GM21390 (cell line): ENCODE measurements at regions not wholly inside any gene's neighbourhood (a gene's known extent, or its start where the extent isn't known, plus 50 kb on each side); places are given as distances from the start of the nearest gene placed in this dataset.

Source experiments
- ATAC-seq: cut with Tn5 transposase; IDR thresholded peaks from one replicate; pipeline ENCODE4 v1.9.1; 2021; ENCODE audit not compliant: unreplicated experiment

GRCh38 chr22:49570032-49570848 lies 257.4 kb downstream of the BRD1 start:
- no peak for ATAC-seq

- ATAC-seq = no peak
Observed at GRCh38 chr22:49569286-49570031, 258.2 kb downstream of the BRD1 start.

- no peak for ATAC-seq
Observed at GRCh38 chr22:49568751-49569285, 258.9 kb downstream of the BRD1 start.

GRCh38 chr22:49567899-49568750 lies 259.5 kb downstream of the BRD1 start:
- ATAC-seq = no peak

GRCh38 chr22:49566693-49567092 lies 261.0 kb downstream of the BRD1 start:
- no peak for ATAC-seq

- no peak for ATAC-seq
Observed at GRCh38 chr22:49566141-49566541, 261.5 kb downstream of the BRD1 start.

GRCh38 chr22:49565516-49565855 lies 262.2 kb downstream of the BRD1 start:
- no peak for ATAC-seq

GRCh38 chr22:49564666-49565515 lies 262.8 kb downstream of the BRD1 start:
- ATAC-seq = no peak

- ATAC-seq = no peak
Observed at GRCh38 chr22:49564054-49564453, 263.6 kb downstream of the BRD1 start.

- ATAC-seq = no peak
Observed at GRCh38 chr22:49562685-49563249, 264.9 kb downstream of the BRD1 start.

- ATAC-seq = no peak
Observed at GRCh38 chr22:49561976-49562375, 265.7 kb downstream of the BRD1 start.

- no peak for ATAC-seq
Observed at GRCh38 chr22:49561338-49561737, 266.3 kb downstream of the BRD1 start.

GRCh38 chr22:49555526-49555925 lies 272.1 kb downstream of the BRD1 start:
- ATAC-seq = no peak

- no peak for ATAC-seq
Observed at GRCh38 chr22:49554741-49555140, 272.9 kb downstream of the BRD1 start.

- ATAC-seq = no peak
Observed at GRCh38 chr22:49554296-49554625, 273.4 kb downstream of the BRD1 start.

- no peak for ATAC-seq
Observed at GRCh38 chr22:49553518-49554295, 274.0 kb downstream of the BRD1 start.

GRCh38 chr22:49553076-49553475 lies 274.6 kb downstream of the BRD1 start:
- ATAC-seq = no peak

GRCh38 chr22:49551897-49552614 lies 275.6 kb downstream of the BRD1 start:
- no peak for ATAC-seq

GRCh38 chr22:49551446-49551845 lies 276.2 kb downstream of the BRD1 start:
- no peak for ATAC-seq
